GM12875 (cell line): ENCODE measurements at regions not wholly inside any gene's neighbourhood (a gene's known extent, or its start where the extent isn't known, plus 50 kb on each side); places are given as distances from the start of the nearest gene placed in this dataset.
"Not testable (repeated sequence)": the region's sequence is repeated elsewhere in the genome, so short reads cannot be mapped to it uniquely, and the experiment has no call there.

Experiments used
- H3K4me3 ChIP-seq: one replicate; pipeline ENCODE4 v1.5.1; 2011; ENCODE audit warnings: low read depth, low read length, control low read depth
- TF ChIP-seq, protein P1 (sequence below): IDR thresholded peaks from 2 replicates; pipeline ENCODE4 v1.5.1; 2011; ENCODE audit warnings: low read depth, mild to moderate bottlenecking, control low read depth, inconsistent platforms, low read length, moderate library complexity, borderline replicate concordance; ENCODE audit not compliant: insufficient read depth

DNA sequence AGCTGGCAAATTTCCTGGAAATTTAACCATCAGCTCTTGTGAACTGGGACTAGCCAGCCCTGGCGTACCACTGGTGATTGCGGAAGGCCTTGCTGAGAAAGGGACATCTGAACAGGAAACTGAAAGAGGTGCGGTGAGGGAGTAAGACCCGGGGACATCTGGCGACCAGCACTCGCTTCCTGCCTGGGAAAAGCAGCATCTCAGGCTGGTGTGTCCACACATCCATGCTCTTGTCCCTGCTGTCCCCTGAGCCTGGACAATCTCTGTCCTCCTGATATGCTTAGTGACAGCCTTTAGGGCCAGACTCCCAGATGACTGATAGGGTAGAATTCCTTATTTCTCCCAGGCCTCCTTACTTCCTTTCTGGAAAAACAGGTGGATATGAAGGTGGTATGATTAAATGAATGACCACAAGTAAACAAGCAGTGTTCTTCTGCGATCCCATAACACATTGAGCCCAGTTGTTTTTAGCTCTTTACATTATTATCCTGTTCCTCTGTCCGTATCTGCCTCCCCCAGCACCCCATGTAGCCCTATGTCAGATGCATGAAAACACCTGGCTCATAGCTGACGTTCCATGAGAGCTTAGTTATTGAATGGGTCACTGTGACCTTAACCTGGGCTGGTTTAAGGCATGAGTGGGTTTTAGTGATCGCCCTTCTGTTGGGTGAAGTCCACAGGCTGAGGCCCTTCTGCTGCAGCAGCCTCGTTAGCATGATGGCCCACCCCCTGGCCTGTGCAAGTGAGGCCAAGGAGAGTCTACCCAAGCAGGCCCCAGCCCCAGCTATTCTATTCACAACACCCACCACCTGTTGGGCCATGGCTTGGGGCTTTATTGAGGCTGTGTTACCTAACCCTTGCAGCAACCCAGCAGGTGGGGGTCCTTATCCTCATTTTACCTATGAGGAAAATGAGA, 76.1 kb upstream of the GADD45A start:
- TF ChIP-seq, protein P1, sequence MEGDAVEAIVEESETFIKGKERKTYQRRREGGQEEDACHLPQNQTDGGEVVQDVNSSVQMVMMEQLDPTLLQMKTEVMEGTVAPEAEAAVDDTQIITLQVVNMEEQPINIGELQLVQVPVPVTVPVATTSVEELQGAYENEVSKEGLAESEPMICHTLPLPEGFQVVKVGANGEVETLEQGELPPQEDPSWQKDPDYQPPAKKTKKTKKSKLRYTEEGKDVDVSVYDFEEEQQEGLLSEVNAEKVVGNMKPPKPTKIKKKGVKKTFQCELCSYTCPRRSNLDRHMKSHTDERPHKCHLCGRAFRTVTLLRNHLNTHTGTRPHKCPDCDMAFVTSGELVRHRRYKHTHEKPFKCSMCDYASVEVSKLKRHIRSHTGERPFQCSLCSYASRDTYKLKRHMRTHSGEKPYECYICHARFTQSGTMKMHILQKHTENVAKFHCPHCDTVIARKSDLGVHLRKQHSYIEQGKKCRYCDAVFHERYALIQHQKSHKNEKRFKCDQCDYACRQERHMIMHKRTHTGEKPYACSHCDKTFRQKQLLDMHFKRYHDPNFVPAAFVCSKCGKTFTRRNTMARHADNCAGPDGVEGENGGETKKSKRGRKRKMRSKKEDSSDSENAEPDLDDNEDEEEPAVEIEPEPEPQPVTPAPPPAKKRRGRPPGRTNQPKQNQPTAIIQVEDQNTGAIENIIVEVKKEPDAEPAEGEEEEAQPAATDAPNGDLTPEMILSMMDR: no peak
- H3K4me3 ChIP-seq: no peak overlapping the region

DNA sequence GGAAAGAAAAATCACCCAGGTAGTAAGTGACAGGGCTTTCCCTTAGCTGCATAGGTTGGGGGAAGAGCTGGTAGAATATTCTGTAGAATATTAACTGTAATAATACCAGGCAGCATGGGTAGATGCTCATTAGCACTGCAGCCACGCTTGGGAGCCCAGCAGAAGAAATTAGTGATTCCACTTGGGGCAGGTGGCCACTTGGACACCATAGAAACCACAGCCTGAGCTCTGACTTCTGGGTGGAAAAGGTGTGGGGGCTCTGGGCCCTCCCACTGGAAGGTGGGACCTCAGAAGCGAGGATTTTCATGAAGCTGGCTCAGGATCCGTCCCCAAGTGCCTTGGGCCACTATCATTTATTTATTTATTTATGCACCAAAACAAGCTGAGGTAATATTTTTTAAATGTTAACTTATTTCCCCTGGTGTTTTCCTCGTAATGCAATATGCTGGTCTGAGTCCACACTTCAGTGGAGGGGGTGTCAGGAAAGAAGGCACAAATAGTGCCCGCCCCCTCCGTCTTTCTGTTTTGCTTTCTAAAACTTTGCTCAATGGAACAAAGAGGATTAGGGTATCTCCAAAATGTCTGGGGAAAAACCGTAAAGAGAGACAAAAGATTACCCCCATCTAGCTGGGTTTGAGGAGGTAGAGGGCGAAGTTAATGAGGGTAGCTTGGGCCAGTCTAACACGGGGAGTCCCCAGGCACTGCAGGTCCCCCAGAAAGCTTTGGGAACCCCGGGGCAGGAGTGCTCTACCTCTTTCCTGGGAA, 75.2 kb upstream of the GADD45A start:
- H3K4me3 ChIP-seq: no peak overlapping the region
- TF ChIP-seq, protein P1: no peak

DNA sequence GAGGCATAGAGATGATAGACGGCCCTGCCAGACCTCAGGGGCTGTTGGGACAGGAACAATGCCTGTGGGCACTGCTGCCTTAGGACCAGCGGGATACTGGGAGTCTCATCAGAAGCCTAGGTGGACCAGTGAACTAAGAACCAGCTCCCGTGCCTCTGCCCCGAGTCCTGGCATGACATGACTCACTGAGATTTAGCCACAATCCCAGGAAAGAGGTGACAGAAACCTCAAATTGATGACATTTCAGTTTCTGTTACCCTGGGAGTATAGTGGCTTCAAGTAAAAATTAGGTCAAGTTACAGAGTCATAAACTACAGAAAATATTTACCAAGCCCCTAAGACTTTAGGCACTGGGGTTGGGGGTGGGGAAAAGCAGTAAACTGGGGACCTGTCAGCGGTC, 74.6 kb upstream of the GADD45A start:
- TF ChIP-seq, protein P1: no peak
- no peak overlapping the region for H3K4me3 ChIP-seq

DNA sequence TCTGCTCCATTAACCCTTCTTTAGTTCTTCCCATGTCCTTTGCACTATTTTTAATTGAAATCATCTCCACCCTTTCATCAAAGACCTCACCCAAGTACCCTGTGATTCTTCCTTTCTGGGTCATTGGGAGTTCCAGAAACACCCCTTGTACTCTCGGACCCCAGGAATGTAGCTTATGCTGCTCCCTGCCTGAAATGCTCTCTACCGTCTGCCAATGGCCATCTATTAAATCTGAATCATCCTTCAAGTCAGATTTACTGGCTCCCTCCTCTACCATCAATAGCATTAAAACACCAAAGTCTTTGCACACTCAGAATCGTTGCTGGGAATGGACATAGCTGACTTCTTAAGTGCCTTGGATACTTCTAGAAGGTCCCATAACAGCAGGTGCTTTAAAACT, 73.2 kb upstream of the GADD45A start:
- TF ChIP-seq, protein P1: no peak
- no peak overlapping the region for H3K4me3 ChIP-seq

DNA sequence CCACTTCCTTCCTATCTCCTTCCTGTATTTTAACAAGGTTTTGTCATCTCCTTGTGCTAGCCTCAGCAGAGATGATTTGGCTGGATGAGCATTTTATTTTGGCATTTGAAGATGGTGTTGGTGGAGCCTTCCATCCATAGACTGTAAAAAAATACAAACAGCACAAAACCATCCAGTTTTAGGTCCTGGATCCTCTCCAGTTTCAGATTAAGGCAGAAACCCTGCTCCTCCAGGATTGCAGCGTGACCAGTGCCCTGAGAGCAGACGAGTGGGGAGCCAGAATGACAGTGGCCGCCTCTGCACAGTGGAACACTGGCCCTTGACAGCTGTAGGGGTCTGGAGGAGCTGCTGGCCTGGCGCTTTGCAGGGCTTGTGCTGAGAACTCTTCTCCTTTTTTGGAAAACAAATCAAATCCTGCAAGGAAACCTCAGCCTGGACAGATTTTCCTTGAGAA, 72.2 kb upstream of the GADD45A start:
- TF ChIP-seq, protein P1: no peak
- H3K4me3 ChIP-seq: no peak overlapping the region

DNA sequence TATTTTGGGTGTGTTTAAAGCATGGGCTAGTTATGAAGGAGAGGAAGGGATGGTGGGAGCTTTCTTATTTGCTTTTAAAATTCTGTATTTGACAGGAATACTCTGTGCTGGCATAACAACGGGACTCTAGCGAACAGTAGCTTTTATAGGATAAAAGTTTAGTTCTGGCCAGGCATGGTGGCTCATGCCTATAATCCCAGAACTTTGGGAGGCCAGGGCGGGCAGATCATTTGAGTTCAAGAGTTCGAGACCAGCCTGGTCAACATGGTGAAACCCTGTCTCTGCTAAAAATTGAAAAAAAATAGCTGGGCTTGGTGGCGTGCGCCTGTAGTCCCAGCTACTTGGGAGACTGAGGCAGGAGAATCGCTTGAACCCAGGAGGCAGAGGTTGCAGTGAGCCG, 71.5 kb upstream of the GADD45A start:
- not testable (repeated sequence) for H3K4me3 ChIP-seq

DNA sequence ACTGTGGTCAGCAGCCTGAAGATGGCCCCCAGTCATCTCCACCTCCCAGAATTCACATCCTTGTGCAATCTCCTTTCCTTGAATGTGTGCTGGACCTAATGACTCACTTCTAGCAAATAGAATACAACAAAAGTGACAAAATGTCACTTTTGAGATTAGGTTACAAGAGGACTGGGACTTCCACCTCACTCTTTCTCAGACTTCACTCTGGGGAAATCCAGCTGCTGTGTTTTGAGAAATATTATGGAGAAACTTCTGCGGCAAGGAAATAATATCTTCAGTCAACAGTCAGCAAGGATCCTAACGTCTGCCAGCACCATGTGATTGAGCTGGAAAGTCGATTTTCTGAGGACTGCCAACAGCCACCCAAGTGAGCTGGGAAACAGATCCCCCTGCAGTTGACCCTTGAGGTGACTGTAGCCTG, 70.5 kb upstream of the GADD45A start:
- TF ChIP-seq, protein P1: no peak

More for the DNA sequence above, 70.5 kb upstream of the GADD45A start:
- no peak overlapping the region for H3K4me3 ChIP-seq
